HL-60 (cell line): ENCODE measurements at regions not wholly inside any gene's neighbourhood (a gene's known extent, or its start where the extent isn't known, plus 50 kb on each side); places are given as distances from the start of the nearest gene placed in this dataset.

Source experiments
- CTCF ChIP-seq: IDR thresholded peaks from one replicate; pipeline ENCODE4 v1.5.1; 2011; ENCODE audit warnings: low read length, control low read depth, inconsistent platforms; ENCODE audit not compliant: insufficient read depth
- GABPA ChIP-seq: IDR thresholded peaks from 2 replicates; pipeline ENCODE4 v1.6.1; 2012; ENCODE audit warnings: low read depth
- POLR2AphosphoS5 ChIP-seq: IDR thresholded peaks from 2 replicates; pipeline ENCODE4 v1.6.1; 2012; ENCODE audit warnings: low read depth
- REST ChIP-seq: IDR thresholded peaks from 2 replicates; pipeline ENCODE4 v1.6.1; 2012; ENCODE audit warnings: low read depth; ENCODE audit not compliant: insufficient replicate concordance
- SPI1 ChIP-seq: IDR thresholded peaks from 2 replicates; pipeline ENCODE4 v1.6.1; 2012; ENCODE audit warnings: low read depth, mild to moderate bottlenecking, borderline replicate concordance

GRCh38 chr22:26916236-26916635, 258.8 kb downstream of the MIAT start:
- no peak for TF ChIP-seq CTCF
- TF ChIP-seq GABPA: no peak
- no peak for TF ChIP-seq REST
- no peak for TF ChIP-seq POLR2AphosphoS5
- TF ChIP-seq SPI1: no peak
